Ramos (cell line): ENCODE measurements at regions not wholly inside any gene's neighbourhood (a gene's known extent, or its start where the extent isn't known, plus 50 kb on each side); places are given as distances from the start of the nearest gene placed in this dataset.

Experiments used
- in situ Hi-C: fragments of 300-500 bp; cut with MboI; formaldehyde crosslinking; loops from one replicate; pipeline ENCODE4 v1.14.3; 2022; ENCODE audit warnings: low sequenced_read_pairs; ENCODE audit not compliant: unreplicated experiment

DNA sequence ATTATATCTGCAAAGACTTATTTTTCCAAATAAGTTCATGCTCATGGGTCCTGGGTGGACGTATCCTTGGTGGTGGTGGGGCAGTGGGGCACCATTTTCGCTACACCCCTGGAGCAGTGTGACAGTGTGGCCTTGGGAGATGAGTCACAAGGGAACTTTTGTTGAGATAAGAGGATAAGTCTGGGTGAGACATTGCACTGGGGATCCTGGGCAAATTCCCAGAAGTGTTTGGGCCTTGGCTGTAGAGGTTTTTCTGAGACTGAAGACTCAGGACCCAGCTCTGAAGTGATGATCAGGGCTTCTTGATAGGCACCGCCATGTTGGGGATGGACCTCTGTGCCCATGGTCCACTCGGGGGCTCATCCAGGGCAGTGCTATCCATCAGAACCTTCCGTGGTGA, 149.4 kb downstream of the MACROH2A1 start:
- in situ Hi-C loops: no loop called here

- in situ Hi-C loops: no loop called here
These were observed 150.2 kb downstream of the MACROH2A1 start for GRCh38 chr5:135248801-135249231.

DNA sequence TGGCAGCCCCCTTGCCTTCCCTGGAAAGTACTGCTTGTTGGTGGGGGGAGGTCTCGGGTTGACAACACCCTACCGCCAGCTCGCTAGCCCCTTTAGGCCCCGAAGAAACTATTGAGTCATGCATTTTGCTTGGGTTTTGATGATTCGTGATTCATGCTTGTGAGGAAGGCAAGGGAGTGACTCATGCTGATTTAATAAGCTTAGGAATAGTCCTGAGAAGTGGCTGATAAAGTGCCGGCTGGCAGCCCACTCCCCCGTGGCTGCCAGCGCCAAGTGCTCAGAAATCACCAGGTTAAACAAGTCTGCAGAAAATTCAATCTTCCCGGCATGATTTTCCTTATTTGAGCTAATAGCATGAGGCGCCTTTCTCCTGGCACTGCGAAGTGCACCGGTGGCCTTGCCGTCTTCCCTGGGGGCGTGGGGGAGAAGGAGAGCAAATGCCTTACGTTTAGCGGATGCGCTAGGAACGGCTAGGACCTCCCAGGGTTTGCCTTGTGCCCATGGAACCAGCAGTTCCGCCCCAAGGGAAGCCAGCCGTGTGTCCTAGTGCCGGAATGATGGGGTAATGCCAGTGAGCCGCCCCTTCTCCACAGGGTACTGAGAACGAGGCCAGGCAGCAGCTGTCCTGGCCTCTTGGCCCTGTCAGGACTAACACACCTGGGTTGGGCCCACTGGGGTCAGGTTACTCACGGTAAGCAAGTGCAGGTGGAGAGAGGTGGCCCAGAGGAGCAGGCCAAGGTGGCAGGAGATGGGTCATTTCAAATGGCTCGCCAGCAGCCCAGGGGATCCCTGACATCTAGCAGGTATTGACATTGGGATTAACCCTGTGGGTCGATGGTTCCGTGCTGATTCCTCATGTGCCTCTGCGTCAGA, 151.9 kb downstream of the MACROH2A1 start:
- in situ Hi-C loops: no loop called here

GRCh38 chr5:135246605-135246922, 152.5 kb downstream of the MACROH2A1 start:
- in situ Hi-C loops: no loop called here

DNA sequence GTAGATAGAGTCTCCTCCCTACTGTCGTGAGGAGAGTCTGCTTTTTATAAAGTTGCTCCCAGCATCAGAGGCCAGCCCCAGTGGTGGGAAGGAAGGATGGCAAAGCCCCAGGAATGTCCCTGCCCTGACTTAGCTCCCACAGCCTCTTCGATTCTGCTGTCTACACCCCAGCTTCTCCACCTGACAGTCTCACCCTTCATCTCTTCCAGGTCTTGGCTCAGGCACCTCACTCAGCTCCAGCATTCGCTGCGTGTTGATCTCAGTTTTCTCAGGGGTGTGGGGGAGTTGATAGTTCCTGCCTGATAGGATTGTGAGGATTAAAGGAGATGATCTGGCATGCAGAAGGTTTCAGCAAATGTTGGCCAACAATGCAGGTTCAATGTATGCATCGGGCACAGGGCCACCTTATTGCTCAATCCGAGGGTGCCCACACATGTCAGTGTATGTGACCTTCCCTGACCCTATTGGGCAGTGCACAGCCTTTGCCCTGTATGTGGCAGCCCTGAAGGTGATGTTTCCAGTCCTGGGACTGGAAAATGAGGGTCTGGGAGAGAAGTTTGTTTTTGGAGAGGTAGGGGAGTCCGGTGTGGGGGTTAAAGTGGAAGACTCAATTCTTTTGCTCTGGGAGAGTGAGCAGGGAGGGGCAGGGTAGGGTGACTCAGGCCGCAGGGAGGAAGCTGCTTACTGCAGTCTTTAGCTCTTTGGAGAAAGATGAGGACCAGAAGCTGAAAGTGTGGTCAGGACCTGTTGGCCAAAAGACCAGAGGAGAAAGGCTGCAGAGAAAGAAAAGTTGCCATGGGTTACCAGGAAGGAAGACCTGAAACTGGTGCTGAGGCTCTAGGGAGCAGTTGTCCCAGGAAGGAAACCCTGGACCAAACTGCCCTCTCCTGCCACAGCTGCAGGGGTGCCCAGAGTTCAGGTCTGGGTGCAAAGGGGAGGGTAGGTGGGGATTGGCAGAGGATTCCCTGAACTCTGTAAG, 153.2 kb downstream of the MACROH2A1 start:
- in situ Hi-C loops: no loop called here

DNA sequence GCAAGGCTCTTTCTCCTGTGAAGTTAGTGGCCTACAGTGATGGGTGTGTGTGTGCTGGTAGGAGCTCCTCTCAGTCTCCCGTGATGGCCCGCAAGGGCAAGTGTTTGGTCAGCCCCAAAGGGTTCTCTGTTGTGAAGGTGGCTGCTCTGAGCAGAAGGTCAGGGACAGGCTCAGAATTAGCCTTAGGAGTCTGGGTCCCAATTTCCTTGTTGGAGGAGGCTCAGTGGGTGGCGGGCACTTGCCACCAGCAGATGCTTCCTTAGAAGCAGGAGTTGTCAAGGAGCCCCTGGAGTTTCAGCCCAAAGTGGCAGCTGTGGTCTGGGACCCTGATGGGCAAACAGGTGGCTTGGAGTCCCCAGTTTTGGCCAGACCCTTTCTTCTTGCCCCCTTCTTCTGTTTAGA, 154.4 kb downstream of the MACROH2A1 start:
- in situ Hi-C loops: no loop called here

DNA sequence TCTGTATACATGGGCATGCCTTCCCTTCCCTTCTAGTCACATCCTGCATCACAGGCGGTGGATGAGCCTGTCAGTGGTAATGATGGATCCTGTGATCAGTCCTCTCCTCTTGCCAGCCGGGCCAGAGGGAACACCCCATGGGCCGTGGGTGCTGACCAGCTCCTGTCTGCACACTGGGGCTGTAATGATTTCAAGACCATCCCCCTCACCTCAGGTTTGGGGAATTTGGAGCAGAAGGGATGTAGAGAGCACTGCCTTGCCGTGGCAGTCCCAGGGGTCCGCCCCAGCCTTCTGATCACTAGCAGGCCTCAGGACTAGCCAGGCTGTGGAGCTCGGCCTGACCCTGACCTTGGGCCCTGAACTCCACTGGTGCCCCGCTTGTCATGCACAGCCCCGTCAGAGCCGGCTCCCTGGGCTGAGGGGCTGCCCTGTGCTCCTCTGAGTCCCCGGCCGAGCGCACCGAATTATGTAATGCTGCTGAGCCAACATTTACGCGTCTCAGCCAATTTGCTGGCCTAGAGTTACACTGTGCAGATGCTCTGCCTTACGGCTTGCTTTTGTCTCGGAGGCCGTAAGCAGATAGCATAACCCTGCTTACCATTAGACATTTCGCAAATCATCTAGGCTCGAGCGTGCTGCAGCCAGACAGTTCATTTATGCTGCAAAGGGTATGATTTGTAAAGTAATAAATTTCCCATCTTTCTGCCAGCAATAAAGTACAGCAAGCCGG, 155.3 kb downstream of the MACROH2A1 start:
- in situ Hi-C loops: no loop called here

DNA sequence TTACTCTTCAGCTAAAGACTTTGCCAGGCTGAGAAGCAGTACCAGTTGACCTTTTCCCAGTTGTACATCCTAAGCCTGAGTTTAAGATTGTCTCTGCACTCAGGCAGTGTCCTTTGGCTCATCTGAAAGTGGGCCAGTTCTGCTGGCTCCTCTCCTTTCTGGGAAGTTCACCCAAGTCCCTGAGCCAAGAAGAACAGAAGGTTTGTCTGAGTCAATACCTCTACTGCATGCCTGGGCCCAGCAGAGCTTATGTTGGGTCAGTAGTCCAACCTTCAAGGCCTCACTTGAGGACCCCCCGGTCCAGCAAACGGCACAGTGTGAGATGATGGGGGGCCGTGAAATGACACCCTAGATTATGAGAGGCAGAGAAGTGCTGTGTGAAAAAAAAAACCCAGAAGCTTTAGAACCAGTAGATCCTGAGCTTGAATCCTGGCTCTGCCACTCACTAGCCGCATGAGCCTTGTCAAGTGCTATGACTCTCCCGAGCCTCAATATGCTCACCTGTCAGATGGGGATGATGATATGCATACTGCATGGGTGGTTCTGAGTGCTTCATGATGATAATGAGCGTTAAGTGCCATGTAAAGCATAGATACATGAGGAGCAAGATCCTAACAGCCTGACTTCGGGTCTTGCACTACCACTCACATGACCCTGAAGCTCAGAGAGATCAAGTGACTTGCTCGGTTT, 156.0 kb downstream of the MACROH2A1 start:
- in situ Hi-C loops: no loop called here

DNA sequence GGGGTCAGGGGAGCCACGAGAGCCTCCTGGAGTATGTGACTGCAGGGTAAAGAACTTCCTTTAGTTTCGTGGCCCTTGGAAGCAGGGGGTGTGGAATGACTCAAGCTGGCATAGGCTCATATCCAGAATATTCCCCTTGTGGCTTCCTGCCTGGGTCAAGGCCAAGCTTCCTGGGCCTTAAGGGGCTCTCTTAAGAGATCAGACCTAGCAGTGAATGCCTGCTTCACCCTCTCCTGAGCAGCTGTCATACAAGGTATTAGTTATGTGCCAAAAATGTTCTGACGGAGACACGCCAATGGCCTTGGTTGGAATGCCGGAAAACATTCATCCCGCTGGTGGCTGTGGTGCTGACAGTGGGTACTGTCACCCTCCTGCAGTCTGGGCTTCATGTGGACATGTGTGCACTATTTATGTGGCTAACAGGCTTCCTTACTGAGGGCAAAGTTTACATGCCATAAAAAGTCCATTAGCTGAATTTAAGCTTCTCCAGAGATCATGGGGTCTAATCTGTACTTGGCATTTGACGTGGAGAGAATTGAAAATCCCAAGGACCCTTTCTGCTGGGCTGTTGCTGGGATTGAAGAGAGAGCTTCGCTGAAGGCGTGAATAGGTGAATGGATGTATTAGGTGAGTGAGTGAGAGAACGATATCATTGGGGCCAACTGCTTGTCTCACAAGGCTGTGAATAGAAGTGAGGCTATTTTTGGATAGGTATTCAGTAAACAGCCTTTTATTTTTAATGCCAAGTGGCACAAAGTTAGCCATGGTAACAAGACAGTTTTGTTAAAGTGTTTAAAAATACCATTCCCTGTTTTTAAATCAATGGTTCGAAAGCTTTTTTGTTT, 156.8 kb downstream of the MACROH2A1 start:
- in situ Hi-C loops: no loop called here

GRCh38 chr5:135241536-135241935, 157.5 kb downstream of the MACROH2A1 start:
- in situ Hi-C loops: no loop called here

DNA sequence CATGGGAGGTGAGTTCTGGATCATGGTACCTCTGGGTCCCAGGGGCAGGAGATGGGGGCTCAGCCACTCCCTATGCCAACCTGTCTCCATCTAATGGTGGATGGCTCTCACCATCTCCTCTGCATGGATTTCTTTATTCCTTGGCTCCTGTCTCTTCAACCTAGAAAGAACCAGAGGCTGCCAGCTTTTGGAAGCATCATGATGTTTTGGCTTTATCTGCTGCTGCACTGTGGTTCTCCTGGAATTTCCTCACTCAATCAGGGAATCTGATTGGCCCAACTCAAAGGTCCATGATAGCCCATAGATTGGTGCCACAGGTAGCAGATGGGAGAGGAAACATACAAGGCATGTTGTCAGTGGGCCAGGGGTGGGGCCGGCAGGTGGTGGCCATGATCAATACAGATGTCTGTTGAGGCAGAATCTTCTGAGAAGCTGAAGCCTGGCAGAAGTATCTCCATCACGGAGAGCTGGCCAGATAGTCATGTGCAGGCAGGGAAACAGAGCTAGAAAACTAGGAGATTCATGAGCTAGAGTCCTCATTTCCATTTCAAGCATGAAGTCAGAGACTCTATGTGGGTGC, 158.2 kb downstream of the MACROH2A1 start:
- in situ Hi-C loops: no loop called here

GRCh38 chr5:135240283-135240633, 158.8 kb downstream of the MACROH2A1 start:
- in situ Hi-C loops: no loop called here

- in situ Hi-C loops: no loop called here
These were observed 159.4 kb downstream of the MACROH2A1 start for GRCh38 chr5:135239453-135240282.

GRCh38 chr5:135238622-135239452, 160.2 kb downstream of the MACROH2A1 start:
- in situ Hi-C loops: no loop called here

- in situ Hi-C loops: no loop called here
These were observed 161.3 kb downstream of the MACROH2A1 start for GRCh38 chr5:135237748-135238103.

DNA sequence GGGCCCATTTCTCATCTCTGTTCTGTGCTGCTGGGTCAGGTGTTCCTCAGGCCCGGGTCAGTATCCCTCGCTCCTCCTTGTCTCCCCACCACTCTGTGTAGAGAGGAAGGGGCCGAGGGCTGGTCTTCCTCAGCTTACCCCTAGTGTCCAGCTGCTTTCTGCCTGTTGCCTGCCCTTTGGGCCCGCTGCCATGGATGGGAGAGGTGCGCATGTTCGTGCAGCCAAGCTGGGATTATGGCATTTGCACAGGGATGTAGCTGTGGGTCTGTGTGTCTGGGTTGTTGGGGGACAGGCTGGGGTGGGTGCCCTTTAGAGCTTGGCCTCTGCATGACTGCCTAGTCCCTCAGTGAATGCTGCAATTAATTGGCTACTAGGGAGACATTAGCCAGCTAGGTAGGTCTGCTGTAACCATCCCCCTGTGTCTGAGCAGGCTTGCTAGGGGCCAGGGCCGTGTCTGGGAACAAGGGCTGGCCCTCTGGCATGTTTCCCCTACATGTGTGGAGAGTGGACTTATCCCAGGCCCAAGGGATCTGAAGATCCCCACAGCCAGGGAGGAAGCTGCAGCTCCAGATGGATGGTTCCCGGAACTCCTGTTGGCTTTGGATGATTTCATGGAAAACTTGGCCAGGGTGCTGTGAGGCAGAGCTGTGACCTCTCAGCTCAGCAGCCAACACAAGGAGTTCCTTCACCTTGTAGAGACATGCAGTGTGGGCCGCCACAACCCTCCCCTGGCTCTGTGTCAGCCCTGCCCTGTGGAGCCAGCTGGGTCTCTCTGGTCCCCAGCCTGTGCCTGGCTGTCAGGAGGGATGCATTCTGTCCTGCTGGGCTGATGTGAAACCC, 161.9 kb downstream of the MACROH2A1 start:
- in situ Hi-C loops: no loop called here
